ENCODE measurements at regions not wholly inside any gene's neighbourhood (a gene's known extent, or its start where the extent isn't known, plus 50 kb on each side); places are given as distances from the start of the nearest gene placed in this dataset.

DNA sequence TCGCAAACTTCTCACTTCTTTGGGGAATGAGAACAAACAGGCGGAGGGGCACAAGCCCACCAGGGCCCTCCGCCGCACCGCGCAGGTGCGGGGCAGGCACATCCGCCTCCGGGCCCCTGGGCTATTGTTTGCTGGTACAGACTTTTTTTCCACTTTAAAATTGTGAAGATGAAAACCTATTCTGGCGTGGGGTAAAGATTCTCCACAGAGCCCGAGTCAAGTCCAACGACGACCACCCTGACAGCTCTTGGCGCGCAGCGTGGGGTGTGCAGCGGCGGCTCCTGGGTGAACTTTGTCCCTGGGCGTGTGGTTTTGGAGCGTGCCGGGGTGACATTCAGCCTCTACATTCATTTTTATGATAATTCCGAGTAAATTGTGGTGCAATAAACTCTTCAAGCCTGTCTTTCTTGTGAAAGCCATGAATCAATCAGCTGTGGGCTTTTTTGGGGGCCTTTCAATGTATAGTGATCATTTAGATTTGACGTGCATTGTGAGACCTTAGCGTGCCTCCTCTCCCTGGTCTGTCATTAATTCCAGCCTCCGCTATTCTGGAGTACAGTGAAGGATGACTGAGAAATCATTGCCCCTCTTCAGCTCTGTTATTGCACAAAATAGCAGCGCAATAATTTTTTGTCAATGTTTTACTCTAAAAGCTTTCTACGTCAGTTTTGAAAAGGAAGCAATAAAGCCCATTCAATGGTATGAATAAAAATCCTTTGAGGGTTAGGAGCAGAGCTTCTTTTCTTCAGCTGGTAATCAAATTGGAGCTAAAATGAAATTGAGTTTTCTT is 90.0 kb downstream of the TEX29 start:
- no peak overlapping the region for H3K4me3 Mint-ChIP-seq
- H3K9me3 Mint-ChIP-seq: peaks cover 2% of the 10 kb centered on the region
- no peaks in the 10 kb centered on the region for H3K27me3 ChIP-seq
- H3K4me1 ChIP-seq: peaks cover 34% of the 10 kb centered on the region
- no peak overlapping the region for H3K4me2 ChIP-seq
- H3K27me3 Mint-ChIP-seq (ENCODE audit: insufficient read depth, low read depth): peaks cover 9% of the 10 kb centered on the region
- no peaks in the 10 kb centered on the region for H3F3A ChIP-seq (ENCODE audit: low read depth)
- H2AFZ ChIP-seq (replicated peaks): no peak overlapping the region
- H3K9ac ChIP-seq: no peak overlapping the region
- H3K79me2 ChIP-seq (ENCODE audit: low read depth): no peaks in the 10 kb centered on the region
- no peaks in the 10 kb centered on the region for H4K20me1 ChIP-seq (ENCODE audit: low read depth)
- H3K36me3 ChIP-seq: no peaks in the 10 kb centered on the region
- DNase-seq (ENCODE audit: low spot score): no peak
- no peak overlapping the region for H3K27ac ChIP-seq
- H3K4me1 Mint-ChIP-seq: peaks cover 53% of the 10 kb centered on the region
- TF ChIP-seq EZH2phosphoT487 (IDR thresholded peaks at IDR 0.05) (no peak), EZH2 (IDR thresholded peaks at IDR 0.05) (no peak), CTCF (IDR thresholded peaks at IDR 0.05) (no peak)
- H3K36me3 Mint-ChIP-seq: no peaks in the 10 kb centered on the region
- H3K4me3 ChIP-seq: no peak overlapping the region
- H3K9me3 ChIP-seq (ENCODE audit: low read depth): no peaks in the 10 kb centered on the region
- H3K27ac Mint-ChIP-seq: no peak overlapping the region

- no peaks in the 10 kb centered on the region for H3K79me2 ChIP-seq (ENCODE audit: low read depth)
- H3K4me1 ChIP-seq: peaks cover 43% of the 10 kb centered on the region
- no peaks in the 10 kb centered on the region for H3F3A ChIP-seq (ENCODE audit: low read depth)
- peak; percentile 6 for DNase-seq (ENCODE audit: low spot score)
- Mint-ChIP-seq H3K27me3 (ENCODE audit: insufficient read depth, low read depth) (peaks cover 11% of the 10 kb centered on the region), H3K36me3 (no peaks in the 10 kb centered on the region), H3K4me1 (peaks cover 60% of the 10 kb centered on the region), H3K27ac (peak overlapping the region; percentile 92), H3K9me3 (peaks cover 2% of the 10 kb centered on the region), H3K4me3 (no peak overlapping the region)
- H3K4me2 ChIP-seq: no peak overlapping the region
- no peaks in the 10 kb centered on the region for H3K36me3 ChIP-seq
- no peak overlapping the region for H2AFZ ChIP-seq (replicated peaks)
- H4K20me1 ChIP-seq (ENCODE audit: low read depth): no peaks in the 10 kb centered on the region
- H3K27ac ChIP-seq: no peak overlapping the region
- no peak overlapping the region for H3K4me3 ChIP-seq
- H3K9me3 ChIP-seq (ENCODE audit: low read depth): no peaks in the 10 kb centered on the region
- no peak for TF ChIP-seq CTCF (IDR thresholded peaks at IDR 0.05)
- TF ChIP-seq EZH2 (IDR thresholded peaks at IDR 0.05): no peak
- no peak for TF ChIP-seq EZH2phosphoT487 (IDR thresholded peaks at IDR 0.05)
- no peaks in the 10 kb centered on the region for H3K27me3 ChIP-seq
- no peak overlapping the region for H3K9ac ChIP-seq
Measured at GRCh38 chr13:111411151-111411858, 90.9 kb downstream of the TEX29 start.

DNA sequence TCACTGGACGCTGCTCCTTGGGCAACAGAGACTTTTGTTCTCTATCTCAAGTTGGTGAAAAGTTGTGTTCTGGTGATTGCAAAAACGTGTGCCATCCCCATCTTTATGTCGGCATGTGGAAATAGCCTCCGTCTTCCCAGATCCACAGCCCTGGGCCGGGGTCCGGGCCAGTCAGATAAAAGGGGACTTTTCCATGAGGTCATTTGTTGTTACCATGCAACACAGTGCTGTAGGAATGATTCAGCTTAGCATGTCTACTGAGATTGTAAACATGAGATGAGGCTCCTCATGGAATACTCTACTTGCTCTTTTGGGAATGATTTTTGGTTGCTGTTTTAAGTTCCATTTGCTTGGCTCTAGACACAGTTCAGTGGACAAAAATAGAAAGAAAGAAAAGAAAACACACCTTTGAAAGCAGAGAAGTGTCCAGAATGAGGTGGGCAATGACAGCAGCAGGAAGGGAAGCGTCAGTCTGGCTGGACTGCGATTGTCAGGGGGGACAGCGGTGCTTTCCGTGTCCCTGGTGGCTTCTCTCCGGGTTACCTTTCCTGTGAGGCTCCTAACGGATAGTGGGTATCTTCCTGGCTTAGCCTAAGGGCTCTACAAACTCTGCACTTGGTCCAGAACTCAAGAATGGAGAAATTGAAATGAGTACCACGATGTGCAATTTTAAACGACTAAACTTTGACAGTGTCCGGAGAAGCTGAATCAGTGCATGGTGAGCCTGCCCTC is 91.6 kb downstream of the TEX29 start:
- Histone ChIP-seq H3K79me2 (ENCODE audit: low read depth) (no peaks in the 10 kb centered on the region), H3K4me3 (no peak overlapping the region), H2AFZ (replicated peaks) (no peak overlapping the region), H3F3A (ENCODE audit: low read depth) (no peaks in the 10 kb centered on the region), H3K4me2 (no peak overlapping the region), H4K20me1 (ENCODE audit: low read depth) (no peaks in the 10 kb centered on the region), H3K36me3 (no peaks in the 10 kb centered on the region), H3K27me3 (no peaks in the 10 kb centered on the region), H3K9ac (no peak overlapping the region), H3K4me1 (peaks cover 48% of the 10 kb centered on the region), H3K9me3 (ENCODE audit: low read depth) (no peaks in the 10 kb centered on the region), H3K27ac (no peak overlapping the region)
- no peak for DNase-seq (ENCODE audit: low spot score)
- Mint-ChIP-seq H3K27me3 (ENCODE audit: insufficient read depth, low read depth) (peaks cover 12% of the 10 kb centered on the region), H3K4me3 (no peak overlapping the region), H3K36me3 (no peaks in the 10 kb centered on the region), H3K27ac (peak overlapping the region; percentile 92), H3K4me1 (peaks cover 68% of the 10 kb centered on the region), H3K9me3 (peaks cover 2% of the 10 kb centered on the region)
- TF ChIP-seq CTCF (IDR thresholded peaks at IDR 0.05) (no peak), EZH2phosphoT487 (IDR thresholded peaks at IDR 0.05) (no peak), EZH2 (IDR thresholded peaks at IDR 0.05) (no peak)
